ENCODE measurements at regions not wholly inside any gene's neighbourhood (a gene's known extent, or its start where the extent isn't known, plus 50 kb on each side); places are given as distances from the start of the nearest gene placed in this dataset.

GRCh38 chr20:57844626-57845596 lies 135.1 kb upstream of the PMEPA1 start:
- BruUV-seq (replicated peaks), result no TSS peak
- Histone ChIP-seq H3K9ac (replicated peaks; ENCODE audit: extremely low read depth, insufficient read depth, low read length) (no peak overlapping the region), H3K27ac (ENCODE audit: insufficient read depth, low read depth, low read length) (no peak overlapping the region), H3K79me2 (ENCODE audit: control insufficient read depth, insufficient read depth, low read length) (no peaks in the 10 kb centered on the region), H3K9me1 (replicated peaks; ENCODE audit: control insufficient read depth, extremely low read depth, insufficient read depth, low read length) (no peaks in the 10 kb centered on the region), H3K27me3 (ENCODE audit: control insufficient read depth in 2 of 2, insufficient read depth in 2 of 2, low read length in 2 of 2) (peaks cover 2% of the 10 kb centered on the region in 2 experiments), H3K9me3 (replicated peaks; ENCODE audit: control insufficient read depth, insufficient read depth, low read length) (no peaks in the 10 kb centered on the region), H3K4me3 (replicated peaks in 1 of 3; ENCODE audit: insufficient read depth in 1 of 3, low read depth in 1 of 3, low read length in 3 of 3) (no peak overlapping the region), H3K36me3 (ENCODE audit: control insufficient read depth in 2 of 2, extremely low read depth in 1 of 2, insufficient read depth in 2 of 2, low read length in 2 of 2) (no peaks in the 10 kb centered on the region), H3K4me1 (ENCODE audit: control insufficient read depth, extremely low read depth, insufficient read depth, low read length) (no peaks in the 10 kb centered on the region), H3K4me2 (ENCODE audit: insufficient read depth, low read length) (no peak overlapping the region), H4K20me1 (replicated peaks; ENCODE audit: control insufficient read depth, extremely low read depth, insufficient read depth, low read length) (no peaks in the 10 kb centered on the region), H2AFZ (ENCODE audit: low read depth, low read length) (no peak overlapping the region)
- FAIRE-seq (no peak), DNase-seq (ENCODE audit: low read depth, low spot score) (no peak)
- ChIA-PET CTCF (no interaction called here), POLR2A (no interaction called here)
- intact Hi-C loops (cut with micrococcal nuclease), result no loop called here
- dilution Hi-C loops (cut with MboI; ENCODE audit: extremely low pct_ligation_motif_present, low sequenced_read_pairs), result no loop called here
- TF ChIP-seq MAX (IDR thresholded peaks at IDR 0.05; ENCODE audit: insufficient read depth, insufficient read length) (no peak), MYC (IDR thresholded peaks at IDR 0.05; ENCODE audit: low read depth, low read length) (no peak), POLR2A (IDR thresholded peaks at IDR 0.05; ENCODE audit: low read depth, low read length) (no peak), EZH2 (IDR thresholded peaks at IDR 0.05; ENCODE audit: borderline replicate concordance, low read depth, low read length, severe bottlenecking) (no peak), FOS (IDR thresholded peaks at IDR 0.05; ENCODE audit: borderline replicate concordance, insufficient read depth, low read length) (no peak), POLR2AphosphoS5 (IDR thresholded peaks at IDR 0.05; ENCODE audit: insufficient read depth, low read depth, low read length) (no peak), JUN (IDR thresholded peaks at IDR 0.05; ENCODE audit: borderline replicate concordance, insufficient read depth, insufficient read length, low read depth) (no peak), GATA2 (IDR thresholded peaks at IDR 0.05; ENCODE audit: insufficient read depth, insufficient read length, low read depth, low read length) (no peak), CTCF (IDR thresholded peaks at IDR 0.05; ENCODE audit: extremely low read depth in 1 of 2, insufficient read depth in 1 of 2, low read depth in 1 of 2, low read length in 2 of 2) (no peak)
